ENCODE measurements at regions not wholly inside any gene's neighbourhood (a gene's known extent, or its start where the extent isn't known, plus 50 kb on each side); places are given as distances from the start of the nearest gene placed in this dataset.

DNA sequence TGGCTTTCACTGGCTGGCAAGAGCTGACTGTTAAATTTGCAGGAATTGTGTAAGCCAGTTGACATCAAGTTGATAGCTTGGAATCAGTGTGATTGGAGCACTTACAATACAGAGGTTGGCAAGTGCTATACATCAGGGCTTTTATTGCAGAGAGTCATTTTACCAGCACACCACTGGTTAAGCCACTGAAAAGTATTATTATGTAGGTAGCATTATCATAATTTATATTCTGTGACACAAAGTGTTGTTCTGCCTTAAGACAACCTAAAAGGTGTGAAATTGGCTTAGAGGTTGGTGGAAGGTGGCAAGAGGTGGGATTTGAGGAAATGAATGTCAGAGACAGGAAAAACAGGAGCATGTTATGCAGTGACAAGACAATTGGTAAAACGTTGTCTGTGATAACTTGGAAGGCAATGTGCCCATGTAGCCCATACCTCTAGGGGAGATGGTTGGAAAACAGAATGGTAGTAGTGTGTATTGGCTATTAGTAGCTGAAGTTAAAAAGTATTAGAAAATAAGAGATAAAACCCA is 172.9 kb upstream of the PRICKLE1 start:
- no peaks in the 10 kb centered on the region for H3K36me3 ChIP-seq
- WGBS, 2 donors = 49 to 57% methylated on average over 1 of the region's 1 CpG
- H3K9me3 ChIP-seq = no peaks in the 10 kb centered on the region
- H3K4me3 ChIP-seq (replicated peaks in 1 of 3) = no peak overlapping the region
- no peaks in the 10 kb centered on the region for H3K27me3 ChIP-seq
- H3K4me1 ChIP-seq = peaks cover 0 to 12% of the 10 kb centered on the region in 2 donors
- TF ChIP-seq POLR2A (IDR thresholded peaks at IDR 0.05) = no peak
- TF ChIP-seq, protein P1, sequence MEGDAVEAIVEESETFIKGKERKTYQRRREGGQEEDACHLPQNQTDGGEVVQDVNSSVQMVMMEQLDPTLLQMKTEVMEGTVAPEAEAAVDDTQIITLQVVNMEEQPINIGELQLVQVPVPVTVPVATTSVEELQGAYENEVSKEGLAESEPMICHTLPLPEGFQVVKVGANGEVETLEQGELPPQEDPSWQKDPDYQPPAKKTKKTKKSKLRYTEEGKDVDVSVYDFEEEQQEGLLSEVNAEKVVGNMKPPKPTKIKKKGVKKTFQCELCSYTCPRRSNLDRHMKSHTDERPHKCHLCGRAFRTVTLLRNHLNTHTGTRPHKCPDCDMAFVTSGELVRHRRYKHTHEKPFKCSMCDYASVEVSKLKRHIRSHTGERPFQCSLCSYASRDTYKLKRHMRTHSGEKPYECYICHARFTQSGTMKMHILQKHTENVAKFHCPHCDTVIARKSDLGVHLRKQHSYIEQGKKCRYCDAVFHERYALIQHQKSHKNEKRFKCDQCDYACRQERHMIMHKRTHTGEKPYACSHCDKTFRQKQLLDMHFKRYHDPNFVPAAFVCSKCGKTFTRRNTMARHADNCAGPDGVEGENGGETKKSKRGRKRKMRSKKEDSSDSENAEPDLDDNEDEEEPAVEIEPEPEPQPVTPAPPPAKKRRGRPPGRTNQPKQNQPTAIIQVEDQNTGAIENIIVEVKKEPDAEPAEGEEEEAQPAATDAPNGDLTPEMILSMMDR (IDR thresholded peaks at IDR 0.05) = no peak
- no peak overlapping the region for H3K27ac ChIP-seq
- intact Hi-C loops (cut with DNase I) = no loop called here
- no peak for DNase-seq

DNA sequence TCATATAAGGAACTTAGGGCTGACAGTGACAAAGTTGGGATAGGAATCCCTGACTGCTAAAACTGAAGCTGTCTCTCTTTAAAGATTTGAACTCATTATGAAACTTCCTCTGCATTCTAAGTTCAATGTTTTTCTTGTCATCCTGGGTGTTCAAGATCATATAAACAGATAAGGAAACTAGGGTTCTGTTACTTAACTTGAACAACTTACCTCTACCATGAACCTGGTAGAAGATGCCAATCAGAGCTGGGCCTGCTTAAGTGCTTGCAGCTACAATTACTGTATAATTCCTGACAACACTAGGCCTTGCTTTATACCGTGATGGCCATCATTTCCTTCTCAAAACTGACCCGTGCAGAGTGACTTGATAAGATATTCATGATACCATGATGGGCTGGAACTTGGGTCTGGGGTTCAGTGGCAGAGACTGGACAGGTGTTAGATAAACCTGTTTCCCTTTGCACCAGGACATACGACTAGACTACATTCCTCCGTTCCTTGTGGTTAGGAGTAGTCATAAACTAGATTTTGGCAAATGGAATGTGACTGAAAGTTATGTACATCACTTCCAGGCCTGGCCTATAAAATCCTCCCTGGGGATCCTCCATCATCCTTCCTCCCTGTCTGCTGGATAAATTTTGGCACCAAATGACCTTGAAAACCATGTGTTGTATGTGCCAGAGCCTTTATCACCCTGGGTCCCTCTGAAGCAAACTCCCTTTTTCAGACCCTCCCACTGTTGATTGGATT is 172.2 kb upstream of the PRICKLE1 start:
- no peak overlapping the region for H3K27ac ChIP-seq
- 78 to 85% methylated on average over 4 of the region's 4 CpGs for WGBS, 2 donors
- intact Hi-C loops (cut with DNase I) = no loop called here

DNA sequence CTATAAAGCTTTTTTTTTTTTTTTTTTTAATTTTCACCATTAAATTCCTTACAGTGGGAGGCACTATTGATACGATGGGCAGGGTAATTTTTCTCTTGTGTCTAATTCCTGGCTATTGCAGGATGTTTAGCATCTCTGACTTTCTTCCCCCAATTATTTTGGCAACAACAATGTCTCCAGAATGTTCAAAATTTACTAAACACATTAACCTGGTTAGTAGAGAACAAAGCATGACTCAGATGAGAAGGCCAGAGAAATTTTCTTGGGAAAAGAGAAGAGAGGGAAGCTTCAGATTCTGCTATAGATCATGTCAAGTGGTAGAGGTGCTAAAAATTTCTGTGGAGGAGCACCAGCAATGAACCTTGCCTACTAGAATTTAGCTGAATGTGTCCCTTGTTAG is 171.5 kb upstream of the PRICKLE1 start:
- H3K36me3 ChIP-seq = no peaks in the 10 kb centered on the region
- H3K27ac ChIP-seq = no peak overlapping the region
- 93 to 95% methylated on average over 1 of the region's 1 CpG for WGBS, 2 donors
- H3K9me3 ChIP-seq = no peaks in the 10 kb centered on the region
- peaks cover 0 to 12% of the 10 kb centered on the region in 2 donors for H3K4me1 ChIP-seq
- no peaks in the 10 kb centered on the region for H3K27me3 ChIP-seq
- DNase-seq = no peak
- intact Hi-C loops (cut with DNase I) = no loop called here
- no peak overlapping the region for H3K4me3 ChIP-seq (replicated peaks in 1 of 3)
- TF ChIP-seq, protein P1 (IDR thresholded peaks at IDR 0.05) = no peak
- TF ChIP-seq POLR2A (IDR thresholded peaks at IDR 0.05) = no peak

More for the DNA sequence above, 172.2 kb upstream of the PRICKLE1 start:
- TF ChIP-seq, protein P1 (IDR thresholded peaks at IDR 0.05) = no peak
- no peak for TF ChIP-seq POLR2A (IDR thresholded peaks at IDR 0.05)
- no peak for DNase-seq
- H3K9me3 ChIP-seq = no peaks in the 10 kb centered on the region
- no peaks in the 10 kb centered on the region for H3K27me3 ChIP-seq
- no peaks in the 10 kb centered on the region for H3K36me3 ChIP-seq
- peaks cover 0 to 12% of the 10 kb centered on the region in 2 donors for H3K4me1 ChIP-seq
- no peak overlapping the region for H3K4me3 ChIP-seq (replicated peaks in 1 of 3)

DNA sequence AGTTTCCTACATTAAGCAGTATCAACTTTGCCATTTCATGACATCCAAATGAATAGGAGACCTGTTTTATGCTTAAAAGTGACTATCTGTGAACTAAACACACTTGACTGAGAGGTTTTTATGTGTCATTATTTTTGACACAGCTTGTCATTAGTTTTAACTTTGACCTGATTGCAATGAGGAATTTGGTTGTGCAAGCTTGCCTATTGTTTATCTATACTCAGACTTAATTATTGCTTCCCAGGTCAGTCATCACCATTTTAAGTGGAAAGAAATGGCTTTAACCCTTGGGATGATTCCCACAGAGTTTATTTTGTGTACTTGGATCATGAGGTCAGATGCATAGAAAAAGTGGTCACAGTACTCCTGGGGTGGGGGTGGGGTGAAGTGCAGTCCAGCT is 171.0 kb upstream of the PRICKLE1 start:
- H3K27ac ChIP-seq = no peak overlapping the region
- H3K9me3 ChIP-seq = no peaks in the 10 kb centered on the region
- intact Hi-C loops (cut with DNase I) = no loop called here

More for the DNA sequence above, 171.0 kb upstream of the PRICKLE1 start:
- TF ChIP-seq, protein P1 (IDR thresholded peaks at IDR 0.05) = no peak
- H3K4me1 ChIP-seq = peaks cover 0 to 12% of the 10 kb centered on the region in 2 donors
- H3K27me3 ChIP-seq = no peaks in the 10 kb centered on the region
- no peak overlapping the region for H3K4me3 ChIP-seq (replicated peaks in 1 of 3)
- H3K36me3 ChIP-seq = no peaks in the 10 kb centered on the region
- no peak for DNase-seq
